ENCODE measurements at regions not wholly inside any gene's neighbourhood (a gene's known extent, or its start where the extent isn't known, plus 50 kb on each side); places are given as distances from the start of the nearest gene placed in this dataset.

GRCh38 chr6:6790891-6791290, 202.4 kb downstream of the LY86 start:
- Histone ChIP-seq H3K79me2 (ENCODE audit: insufficient read depth, low read length) (no peaks in the 10 kb centered on the region), H3K36me3 (ENCODE audit: insufficient read depth, low read length) (no peaks in the 10 kb centered on the region), H3K27ac (ENCODE audit: low read depth, low read length, poor library complexity, severe bottlenecking) (no peak overlapping the region), H3K4me3 (ENCODE audit: low read depth, low read length, poor library complexity, severe bottlenecking) (no peak overlapping the region), H3K9me2 (ENCODE audit: low read depth, low read length) (no peaks in the 10 kb centered on the region), H3F3A (ENCODE audit: insufficient read depth, low read length) (no peaks in the 10 kb centered on the region), H3K9me3 (ENCODE audit: low read length) (no peaks in the 10 kb centered on the region), H3K4me1 (ENCODE audit: insufficient read depth, low read length, severe bottlenecking) (no peaks in the 10 kb centered on the region), H3K9ac (ENCODE audit: low read length) (no peak overlapping the region), H2AFZ (ENCODE audit: low read length) (no peak overlapping the region), H3K27me3 (ENCODE audit: insufficient read depth, low read length) (no peaks in the 10 kb centered on the region; the same call in 1 of the 2 replicates), H3K4me2 (ENCODE audit: low read length) (no peak overlapping the region), H4K20me1 (ENCODE audit: insufficient read depth, low read length) (no peaks in the 10 kb centered on the region)
- TF ChIP-seq EZH2 (IDR thresholded peaks at IDR 0.05; ENCODE audit: borderline replicate concordance, low read length) (no peak), CTCF (IDR thresholded peaks at IDR 0.05; ENCODE audit: low read length) (no peak)

- Histone ChIP-seq H3F3A (ENCODE audit: insufficient read depth, low read length) (no peaks in the 10 kb centered on the region), H3K79me2 (ENCODE audit: insufficient read depth, low read length) (no peaks in the 10 kb centered on the region), H3K9me3 (ENCODE audit: low read length) (no peaks in the 10 kb centered on the region), H4K20me1 (ENCODE audit: insufficient read depth, low read length) (no peaks in the 10 kb centered on the region), H3K4me1 (ENCODE audit: insufficient read depth, low read length, severe bottlenecking) (no peaks in the 10 kb centered on the region), H2AFZ (ENCODE audit: low read length) (no peak overlapping the region), H3K36me3 (ENCODE audit: insufficient read depth, low read length) (no peaks in the 10 kb centered on the region), H3K27ac (ENCODE audit: low read depth, low read length, poor library complexity, severe bottlenecking) (no peak overlapping the region), H3K4me3 (ENCODE audit: low read depth, low read length, poor library complexity, severe bottlenecking) (no peak overlapping the region), H3K27me3 (ENCODE audit: insufficient read depth, low read length) (peaks cover 5% of the 10 kb centered on the region; the same call in 1 of the 2 replicates), H3K9ac (ENCODE audit: low read length) (no peak overlapping the region), H3K4me2 (ENCODE audit: low read length) (no peak overlapping the region), H3K9me2 (ENCODE audit: low read depth, low read length) (no peaks in the 10 kb centered on the region)
- TF ChIP-seq EZH2 (IDR thresholded peaks at IDR 0.05; ENCODE audit: borderline replicate concordance, low read length), result no peak
- TF ChIP-seq CTCF (IDR thresholded peaks at IDR 0.05; ENCODE audit: low read length), result no peak
Measured at GRCh38 chr6:6793388-6794250, 205.1 kb downstream of the LY86 start.

- no peaks in the 10 kb centered on the region for H3K9me3 ChIP-seq (ENCODE audit: low read length)
Measured at GRCh38 chr6:6795393-6795792, 206.9 kb downstream of the LY86 start.

More at GRCh38 chr6:6795393-6795792, 206.9 kb downstream of the LY86 start:
- Histone ChIP-seq H3K9me2 (ENCODE audit: low read depth, low read length) (no peaks in the 10 kb centered on the region), H3K27ac (ENCODE audit: low read depth, low read length, poor library complexity, severe bottlenecking) (no peak overlapping the region), H3K36me3 (ENCODE audit: insufficient read depth, low read length) (no peaks in the 10 kb centered on the region), H3K27me3 (ENCODE audit: insufficient read depth, low read length) (peaks cover 5% of the 10 kb centered on the region; the same call in 1 of the 2 replicates), H4K20me1 (ENCODE audit: insufficient read depth, low read length) (no peaks in the 10 kb centered on the region), H3K4me1 (ENCODE audit: insufficient read depth, low read length, severe bottlenecking) (no peaks in the 10 kb centered on the region), H2AFZ (ENCODE audit: low read length) (no peak overlapping the region), H3K4me2 (ENCODE audit: low read length) (no peak overlapping the region), H3K9ac (ENCODE audit: low read length) (no peak overlapping the region), H3F3A (ENCODE audit: insufficient read depth, low read length) (no peaks in the 10 kb centered on the region), H3K79me2 (ENCODE audit: insufficient read depth, low read length) (no peaks in the 10 kb centered on the region), H3K4me3 (ENCODE audit: low read depth, low read length, poor library complexity, severe bottlenecking) (no peak overlapping the region)
- TF ChIP-seq CTCF (IDR thresholded peaks at IDR 0.05; ENCODE audit: low read length), result no peak
- TF ChIP-seq EZH2 (IDR thresholded peaks at IDR 0.05; ENCODE audit: borderline replicate concordance, low read length), result no peak
